ENCODE measurements at regions not wholly inside any gene's neighbourhood (a gene's known extent, or its start where the extent isn't known, plus 50 kb on each side); places are given as distances from the start of the nearest gene placed in this dataset.

- WGBS, 2 experiments (ENCODE audit: extremely low coverage in 2 of 2, insufficient read length in 1 of 2) = no CpG with 5 or more reads among the region's 4 CpGs
- no peak overlapping the region for H4K91ac ChIP-seq (ENCODE audit: insufficient read depth, low read depth, low read length)
- H3K23ac ChIP-seq (ENCODE audit: low read depth, low read length) = no peak overlapping the region
- H3K9me1 ChIP-seq (ENCODE audit: insufficient read depth, low read length) = no peaks in the 10 kb centered on the region
- H2AK9ac ChIP-seq (replicated peaks; ENCODE audit: low read depth, low read length, poor library complexity) = no peak overlapping the region
- H2BK5ac ChIP-seq (ENCODE audit: low read depth, low read length, poor library complexity, severe bottlenecking) = no peak overlapping the region
- no peak overlapping the region for H4K8ac ChIP-seq (ENCODE audit: low read depth in 2 of 2, low read length in 2 of 2)
- H4K5ac ChIP-seq (ENCODE audit: low read depth, low read length) = no peak overlapping the region
- H3K4me2 ChIP-seq (ENCODE audit: low read depth, low read length) = no peak overlapping the region
- TF ChIP-seq USF2 (IDR thresholded peaks at IDR 0.05; ENCODE audit: low read depth, low read length) (no peak), MAZ (IDR thresholded peaks at IDR 0.05; ENCODE audit: borderline replicate concordance, low read depth, low read length) (no peak), NFE2L2 (IDR thresholded peaks at IDR 0.05; ENCODE audit: low read depth, low read length) (no peak), MXI1 (IDR thresholded peaks at IDR 0.05; ENCODE audit: borderline replicate concordance, low read depth, low read length) (no peak)
- H4K20me1 ChIP-seq (ENCODE audit: insufficient read depth, low read length) = no peaks in the 10 kb centered on the region
- no peak overlapping the region for H2BK120ac ChIP-seq (ENCODE audit: low read depth, low read length)
- dilution Hi-C loops (cut with HindIII; ENCODE audit: low sequenced_read_pairs, unreplicated experiment) = no loop called here
- no peak overlapping the region for H3K18ac ChIP-seq (ENCODE audit: low read depth, low read length)
- no peaks in the 10 kb centered on the region for H3K36me3 ChIP-seq (ENCODE audit: control insufficient read depth, insufficient read depth, low read length)
- H3K4ac ChIP-seq (ENCODE audit: low read depth, low read length) = no peak overlapping the region
- H3K79me1 ChIP-seq (ENCODE audit: low read depth in 1 of 2, low read length in 2 of 2) = no peaks in the 10 kb centered on the region
- no peak for DNase-seq
- H3K4me3 ChIP-seq (ENCODE audit: insufficient read depth, low read depth, low read length) = no peak overlapping the region
- H3K9me3 ChIP-seq (ENCODE audit: control insufficient read depth, insufficient read depth, low read length) = no peaks in the 10 kb centered on the region
- BruUV-seq (replicated peaks) = no TSS peak
- no peak overlapping the region for H2BK20ac ChIP-seq (ENCODE audit: low read depth, low read length)
- no peaks in the 10 kb centered on the region for H3K27me3 ChIP-seq (ENCODE audit: control insufficient read depth, insufficient read depth, low read length)
- intact Hi-C loops (cut with micrococcal nuclease) = no loop called here
- ChIA-PET POLR2A (ENCODE audit: unreplicated experiment) (no interaction called here), CTCF (no interaction called here)
- no peak for ATAC-seq (ENCODE audit: low read depth)
- H3K9ac ChIP-seq (ENCODE audit: low read depth, low read length) = no peak overlapping the region
- H2AFZ ChIP-seq (replicated peaks; ENCODE audit: low read length, poor library complexity) = peak overlapping the region; percentile 24
- no peak overlapping the region for H3K56ac ChIP-seq (ENCODE audit: extremely low read depth, insufficient read depth, low read length)
- no peak overlapping the region for H3K27ac ChIP-seq (ENCODE audit: insufficient read depth, low read length)
- in situ Hi-C loops (cut with MboI; ENCODE audit: low sequenced_read_pairs) = no loop called here
- H2AK5ac ChIP-seq (ENCODE audit: low read depth, low read length) = no peak overlapping the region
- no peak overlapping the region for H2BK15ac ChIP-seq (ENCODE audit: low read depth, low read length)
- H3K14ac ChIP-seq (replicated peaks; ENCODE audit: low read depth, low read length) = no peak overlapping the region
- peaks cover 3% of the 10 kb centered on the region; the same call in 1 of the 2 replicates for H3K4me1 ChIP-seq (ENCODE audit: control insufficient read depth, insufficient read depth, low read length)
Measured at GRCh38 chr11:128239306-128239705, 348.1 kb downstream of the ETS1 start.
